ENCODE measurements at regions not wholly inside any gene's neighbourhood (a gene's known extent, or its start where the extent isn't known, plus 50 kb on each side); places are given as distances from the start of the nearest gene placed in this dataset.
A peak's percentile ranks its signal among the peaks of the same experiment; 100 is the strongest.

DNA sequence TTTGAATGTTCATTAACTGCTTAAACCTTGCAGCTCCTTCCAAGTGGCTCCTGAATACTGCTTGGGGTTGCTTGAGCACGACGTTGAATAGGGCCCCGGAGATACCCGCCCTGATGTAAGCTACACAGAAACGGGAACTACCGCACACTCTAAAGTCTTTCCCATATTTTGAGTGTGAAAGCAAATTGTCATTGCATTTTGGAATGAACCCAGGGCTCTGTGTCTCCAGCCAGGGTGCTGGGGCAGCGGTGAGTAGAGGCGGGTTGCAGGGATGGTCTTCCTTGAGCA lies 59.4 kb upstream of the HELT start:
- Histone ChIP-seq H3K4me3 (no peak overlapping the region), H3K4me1 (ENCODE audit: control insufficient read depth in 5 of 5, insufficient read depth in 5 of 5, low read length in 5 of 5) (peaks cover 0 to 1% (median 0%) of the 10 kb centered on the region in 5 donors), H3K9me3 (ENCODE audit: control insufficient read depth in 4 of 4, insufficient read depth in 3 of 4, low read length in 3 of 4) (no peaks in the 10 kb centered on the region), H3K27me3 (ENCODE audit: control insufficient read depth in 3 of 3, insufficient read depth in 3 of 3, low read length in 2 of 3) (no peaks in the 10 kb centered on the region), H3K36me3 (ENCODE audit: control insufficient read depth in 4 of 4, insufficient read depth in 4 of 4, low read length in 4 of 4) (no peaks in the 10 kb centered on the region), H3K9ac (ENCODE audit: insufficient read depth in 1 of 2, low read length in 2 of 2) (no peak overlapping the region), H3K27ac (ENCODE audit: low read depth in 1 of 2, low read length in 1 of 2) (no peak overlapping the region)
- no peak for TF ChIP-seq CTCF (IDR thresholded peaks at IDR 0.05; ENCODE audit: control extremely low read depth, extremely low read depth)
- 34 to 65% methylated on average over 8 of the region's 8 CpGs for WGBS, 2 donors
- ATAC-seq (ENCODE audit: insufficient read depth, low FRiP score) (no peak), DNase-seq (no peak)

DNA sequence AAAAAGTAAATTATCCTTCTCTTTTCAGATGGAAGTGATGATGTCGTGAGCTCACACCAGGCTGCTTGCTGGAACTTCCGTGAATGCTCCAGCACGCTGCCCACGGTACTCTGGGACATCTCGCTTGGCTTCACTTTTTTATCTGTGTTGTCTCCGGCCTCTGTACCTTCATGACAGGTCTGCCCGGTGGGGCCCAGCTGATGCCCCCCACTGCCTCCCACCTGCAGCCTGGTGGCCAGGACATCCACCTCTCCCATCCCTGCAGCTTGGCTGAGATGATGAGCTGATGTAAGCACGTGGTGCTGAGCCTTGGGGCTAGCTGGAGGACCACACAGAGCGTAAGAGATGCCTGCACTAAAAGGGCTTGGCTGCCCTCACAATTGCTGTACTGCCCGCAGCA lies 59.0 kb upstream of the HELT start:
- Histone ChIP-seq H3K9me3 (ENCODE audit: control insufficient read depth in 4 of 4, insufficient read depth in 3 of 4, low read length in 3 of 4) (no peaks in the 10 kb centered on the region), H3K27ac (ENCODE audit: low read depth in 1 of 2, low read length in 1 of 2) (no peak overlapping the region), H3K27me3 (ENCODE audit: control insufficient read depth in 3 of 3, insufficient read depth in 3 of 3, low read length in 2 of 3) (no peaks in the 10 kb centered on the region), H3K4me3 (no peak overlapping the region), H3K4me1 (ENCODE audit: control insufficient read depth in 5 of 5, insufficient read depth in 5 of 5, low read length in 5 of 5) (peaks cover 0 to 1% (median 0%) of the 10 kb centered on the region in 5 donors), H3K36me3 (ENCODE audit: control insufficient read depth in 4 of 4, insufficient read depth in 4 of 4, low read length in 4 of 4) (no peaks in the 10 kb centered on the region), H3K9ac (ENCODE audit: insufficient read depth in 1 of 2, low read length in 2 of 2) (no peak overlapping the region)
- 88 to 92% methylated on average over 10 of the region's 10 CpGs for WGBS, 2 donors
- DNase-seq (no peak), ATAC-seq (ENCODE audit: insufficient read depth, low FRiP score) (no peak)
- no peak for TF ChIP-seq CTCF (IDR thresholded peaks at IDR 0.05; ENCODE audit: control extremely low read depth, extremely low read depth)

GRCh38 chr4:184959786-184960185 lies 58.5 kb upstream of the HELT start:
- H3K4me1 ChIP-seq (ENCODE audit: control insufficient read depth in 5 of 5, insufficient read depth in 5 of 5, low read length in 5 of 5), result peaks cover 0 to 1% (median 0%) of the 10 kb centered on the region in 5 donors
- 90 to 96% methylated on average over 12 of the region's 12 CpGs for WGBS, 2 donors
- H3K4me3 ChIP-seq, result no peak overlapping the region
- H3K36me3 ChIP-seq (ENCODE audit: control insufficient read depth in 4 of 4, insufficient read depth in 4 of 4, low read length in 4 of 4), result no peaks in the 10 kb centered on the region
- no peak overlapping the region for H3K9ac ChIP-seq (ENCODE audit: insufficient read depth in 1 of 2, low read length in 2 of 2)
- H3K27ac ChIP-seq (ENCODE audit: low read depth in 1 of 2, low read length in 1 of 2), result no peak overlapping the region
- no peaks in the 10 kb centered on the region for H3K9me3 ChIP-seq (ENCODE audit: control insufficient read depth in 4 of 4, insufficient read depth in 3 of 4, low read length in 3 of 4)
- no peak for TF ChIP-seq CTCF (IDR thresholded peaks at IDR 0.05; ENCODE audit: control extremely low read depth, extremely low read depth)
- no peak for DNase-seq
- no peak for ATAC-seq (ENCODE audit: insufficient read depth, low FRiP score)
- no peaks in the 10 kb centered on the region for H3K27me3 ChIP-seq (ENCODE audit: control insufficient read depth in 3 of 3, insufficient read depth in 3 of 3, low read length in 2 of 3)

GRCh38 chr4:184960505-184960971 lies 57.8 kb upstream of the HELT start:
- Histone ChIP-seq H3K9ac (ENCODE audit: insufficient read depth in 1 of 2, low read length in 2 of 2) (no peak overlapping the region), H3K4me3 (no peak overlapping the region), H3K27me3 (ENCODE audit: control insufficient read depth in 3 of 3, insufficient read depth in 3 of 3, low read length in 2 of 3) (no peaks in the 10 kb centered on the region), H3K4me1 (ENCODE audit: control insufficient read depth in 5 of 5, insufficient read depth in 5 of 5, low read length in 5 of 5) (peaks cover 0 to 1% (median 0%) of the 10 kb centered on the region in 5 donors), H3K27ac (ENCODE audit: low read depth in 1 of 2, low read length in 1 of 2) (no peak overlapping the region), H3K36me3 (ENCODE audit: control insufficient read depth in 4 of 4, insufficient read depth in 4 of 4, low read length in 4 of 4) (no peaks in the 10 kb centered on the region), H3K9me3 (ENCODE audit: control insufficient read depth in 4 of 4, insufficient read depth in 3 of 4, low read length in 3 of 4) (no peaks in the 10 kb centered on the region)
- TF ChIP-seq CTCF (IDR thresholded peaks at IDR 0.05; ENCODE audit: control extremely low read depth, extremely low read depth), result no peak
- ATAC-seq (ENCODE audit: insufficient read depth, low FRiP score), result no peak
- WGBS, 2 donors, result 80 to 82% methylated on average over 11 of the region's 11 CpGs
- DNase-seq, result peak in 1 of 3 donors; percentile 14
